HG03342 (cell line): ENCODE measurements at regions not wholly inside any gene's neighbourhood (a gene's known extent, or its start where the extent isn't known, plus 50 kb on each side); places are given as distances from the start of the nearest gene placed in this dataset.

Source experiments
- ATAC-seq: cut with Tn5 transposase; IDR thresholded peaks from one replicate; pipeline ENCODE4 v1.9.1; 2021; ENCODE audit warnings: mild to moderate bottlenecking, moderate library complexity; ENCODE audit not compliant: unreplicated experiment

GRCh38 chr14:28707814-28708213 is 58.8 kb upstream of the FOXG1 start:
- no peak for ATAC-seq

- ATAC-seq = no peak
Measured at GRCh38 chr14:28709571-28710305, 56.8 kb upstream of the FOXG1 start.
